NCI-H2227 (cell line): ENCODE measurements at regions not wholly inside any gene's neighbourhood (a gene's known extent, or its start where the extent isn't known, plus 50 kb on each side); places are given as distances from the start of the nearest gene placed in this dataset.
"Not testable (repeated sequence)": the region's sequence is repeated elsewhere in the genome, so short reads cannot be mapped to it uniquely, and the experiment has no call there.

ENCODE experiments used
- DNase-seq: peaks from one replicate; lab custom pipeline; 2025; ENCODE audit not compliant: unreplicated experiment; lab: John Stamatoyannopoulos, UW

DNA sequence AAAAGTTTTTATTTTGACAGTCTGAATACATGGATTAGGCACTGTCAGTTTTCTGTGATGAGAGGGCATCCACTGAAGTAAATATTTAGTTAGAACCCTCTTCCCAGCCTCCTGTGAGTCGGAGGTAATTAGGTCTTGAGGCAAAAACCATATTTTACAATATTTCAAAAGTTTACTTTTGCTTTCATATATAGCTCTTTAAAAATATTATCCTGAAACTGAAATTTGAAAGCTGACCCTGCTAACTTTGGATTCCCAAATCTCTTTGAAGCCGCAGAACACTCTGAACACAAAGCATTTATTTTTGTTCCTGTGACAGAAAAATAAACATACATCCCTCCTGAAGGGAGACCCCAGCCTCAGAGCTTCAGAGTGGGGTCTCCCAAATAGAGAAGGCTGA lies 317.4 kb downstream of the KIF20B start:
- DNase-seq: no peak

DNA sequence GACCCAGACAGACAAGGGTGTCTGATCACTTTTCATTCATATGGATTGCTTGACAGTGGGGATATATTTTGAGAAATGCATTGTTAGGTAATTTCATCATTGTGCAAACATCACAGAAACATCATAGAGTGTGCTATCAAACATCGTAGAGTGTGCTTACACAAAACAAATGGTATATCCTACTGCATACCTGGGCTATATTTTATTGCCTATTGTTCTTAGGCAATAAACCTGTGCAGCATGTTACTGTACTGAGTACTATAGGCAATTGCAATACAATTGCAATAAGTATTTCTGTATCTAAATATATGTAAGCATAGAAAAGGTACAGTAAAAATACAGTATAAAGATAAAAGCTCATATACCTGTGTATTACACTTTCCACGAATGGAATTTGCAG lies 319.1 kb downstream of the KIF20B start:
- DNase-seq: no peak

DNA sequence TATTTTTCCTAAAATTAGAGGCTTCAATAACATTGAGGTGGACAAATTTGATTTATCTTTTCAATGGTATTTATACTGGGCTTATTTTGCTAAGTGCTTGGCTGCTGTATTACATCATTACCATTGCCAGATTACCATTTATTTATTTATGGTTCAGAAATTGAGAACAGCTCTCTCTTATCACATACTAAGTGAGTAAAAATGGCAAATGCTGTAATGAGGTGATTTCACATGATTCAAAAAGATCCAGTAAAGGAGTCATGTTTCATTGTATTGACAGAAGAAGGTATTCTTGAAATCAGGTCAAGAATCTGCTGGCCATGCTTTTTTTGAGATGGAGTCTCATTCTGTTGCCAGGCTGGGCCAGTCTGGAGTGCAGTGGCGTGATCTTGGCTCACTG lies 322.6 kb downstream of the KIF20B start:
- DNase-seq: no peak

DNA sequence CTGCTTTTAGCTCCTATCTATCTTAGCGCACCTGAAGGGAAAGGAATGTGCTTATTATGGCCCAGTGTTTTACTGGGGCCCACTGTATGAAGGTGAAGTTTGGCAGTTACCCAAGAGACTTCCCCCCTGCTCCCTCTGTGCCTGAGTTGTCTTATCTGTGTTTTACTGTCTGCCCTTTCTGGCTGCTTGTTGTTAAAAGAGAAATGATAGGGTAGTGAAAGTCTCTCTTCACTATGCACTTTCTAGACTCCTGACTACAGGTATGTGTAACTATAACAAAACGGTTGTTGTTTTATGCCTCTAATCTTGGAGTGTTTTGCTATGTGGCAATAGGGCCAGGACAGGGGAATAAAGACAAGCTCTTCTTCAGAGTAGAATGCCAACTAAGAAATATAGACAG lies 326.9 kb downstream of the KIF20B start:
- no peak for DNase-seq

DNA sequence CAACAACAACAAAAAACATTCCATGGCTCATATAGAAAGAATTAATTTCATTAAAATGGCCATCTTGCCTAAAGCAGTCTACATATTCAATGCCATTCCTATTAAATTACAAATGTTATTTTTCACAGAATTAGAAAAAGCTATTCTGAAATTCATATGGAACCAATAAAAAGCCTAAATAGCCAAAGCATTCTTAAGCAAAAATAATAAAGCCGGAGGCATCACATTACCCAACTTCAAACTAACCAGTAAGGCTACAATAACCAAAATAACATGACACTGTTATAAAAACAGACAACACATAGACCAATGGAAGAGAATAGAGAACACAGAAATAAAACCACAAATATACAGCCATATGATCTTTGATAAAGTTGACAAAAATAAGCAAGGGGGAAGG lies 330.4 kb downstream of the KIF20B start:
- no peak for DNase-seq

DNA sequence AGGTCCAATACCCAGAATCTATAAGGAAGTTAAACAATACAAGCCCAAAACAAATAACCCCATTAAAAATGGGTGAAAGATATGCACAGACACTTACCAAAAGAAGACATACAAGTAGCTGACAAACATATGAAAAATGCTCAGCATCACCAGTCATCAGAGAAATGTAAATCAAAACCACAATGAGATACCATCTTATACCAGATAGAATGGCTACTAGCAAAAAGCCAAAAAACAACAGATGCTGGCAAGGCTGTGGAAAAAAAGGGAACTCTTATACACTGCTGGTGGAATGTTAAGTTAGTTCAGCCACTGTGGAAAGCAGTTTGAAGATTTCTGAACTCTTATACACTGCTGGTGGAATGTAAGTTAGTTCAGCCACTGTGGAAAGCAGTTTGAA lies 331.1 kb downstream of the KIF20B start:
- DNase-seq: no peak

DNA sequence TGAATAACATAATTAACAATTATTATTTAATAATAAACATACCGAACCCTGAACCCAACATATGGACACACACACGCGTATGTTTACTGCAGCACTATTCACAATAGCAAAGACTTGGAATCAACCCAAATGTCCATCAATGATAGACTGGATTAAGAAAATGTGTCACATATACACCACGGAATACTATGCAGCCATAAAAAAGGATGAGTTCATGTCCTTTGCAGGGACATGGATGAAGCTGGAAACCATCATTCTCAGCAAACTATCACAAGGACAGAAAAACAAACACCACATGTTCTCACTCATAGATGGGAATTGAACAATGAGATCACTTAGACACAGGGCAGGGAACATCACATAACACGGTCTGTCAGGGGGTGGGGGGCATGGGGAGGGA lies 333.5 kb downstream of the KIF20B start:
- not testable (repeated sequence) for DNase-seq

DNA sequence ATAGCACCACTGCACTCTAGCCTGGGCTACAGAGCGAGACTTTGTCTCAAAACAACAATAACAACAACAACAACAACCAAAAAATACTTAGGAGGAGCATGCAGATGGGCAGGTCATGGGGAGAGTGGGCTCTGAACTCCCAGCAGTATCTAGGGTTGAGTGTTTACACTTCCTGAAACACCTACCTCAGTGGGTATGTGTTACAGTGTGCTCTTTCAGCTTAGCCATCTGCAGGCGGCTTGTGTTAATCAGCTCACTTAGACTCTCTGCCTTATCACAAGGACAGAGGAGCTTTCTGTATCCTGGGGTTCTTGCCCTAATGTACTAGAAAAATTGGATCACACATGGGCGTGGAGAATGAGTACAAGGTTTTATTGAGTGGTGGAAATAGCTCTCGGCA lies 340.2 kb downstream of the KIF20B start:
- DNase-seq: no peak

DNA sequence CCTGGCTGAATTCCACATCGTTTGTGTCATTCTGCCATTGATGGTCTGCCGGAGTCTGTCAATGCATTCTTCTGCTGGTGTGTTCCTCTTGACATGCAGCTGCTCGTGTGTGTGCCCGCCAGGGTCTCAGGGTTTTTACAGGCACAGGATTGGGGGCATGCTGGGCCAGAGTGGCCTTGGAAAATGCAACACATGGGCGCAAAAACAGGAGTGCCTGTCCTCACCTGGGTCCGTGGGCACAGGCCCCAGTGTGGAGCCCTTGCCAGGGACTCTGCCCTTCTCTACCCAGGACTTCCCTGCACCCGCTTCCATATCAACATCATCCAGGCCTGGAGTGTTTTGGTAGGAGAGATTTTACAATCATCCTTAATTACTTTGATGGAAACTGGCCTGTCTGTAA lies 340.7 kb downstream of the KIF20B start:
- no peak for DNase-seq

DNA sequence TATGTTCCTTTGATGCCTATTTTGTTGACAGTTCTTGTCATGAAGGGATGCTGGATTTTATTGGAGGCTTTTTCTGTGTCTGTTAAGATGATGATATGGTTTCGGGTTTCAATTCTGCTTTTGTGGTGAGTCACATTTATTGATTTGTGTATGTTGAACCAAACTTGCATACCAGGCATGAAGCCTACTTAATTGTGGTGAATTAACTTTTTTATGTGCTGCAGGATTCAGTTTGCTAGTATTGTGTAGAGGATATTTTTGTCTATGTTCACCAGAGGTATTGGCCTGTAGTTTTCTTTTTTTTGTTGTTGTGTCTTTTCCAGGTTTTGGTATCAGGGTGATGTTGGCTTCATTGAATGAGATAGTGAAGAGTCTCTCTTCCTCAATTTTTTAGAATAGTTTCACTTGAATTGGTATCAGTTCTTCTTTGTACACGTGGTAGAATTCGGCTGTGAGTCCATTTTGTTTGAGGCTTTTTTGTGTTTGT lies 345.9 kb downstream of the KIF20B start:
- DNase-seq: no peak

DNA sequence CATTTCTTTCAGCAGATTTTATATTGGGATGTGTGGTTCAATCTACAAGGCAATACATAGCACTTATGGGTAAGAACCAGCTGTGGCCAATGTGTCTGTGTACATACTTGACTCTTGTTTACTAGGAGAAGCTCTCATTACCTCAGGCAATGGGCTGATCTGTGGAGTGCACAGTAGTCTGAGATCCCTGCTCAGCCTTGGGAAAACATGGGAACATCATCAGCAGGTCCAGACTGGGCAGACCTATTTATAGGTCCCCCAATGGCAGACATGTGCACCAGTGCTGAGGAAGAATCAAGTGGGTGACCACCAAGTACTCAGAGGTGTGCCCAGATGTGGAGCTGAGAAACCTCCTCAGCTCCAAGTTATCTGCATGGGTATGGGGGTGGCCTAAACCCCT lies 349.7 kb downstream of the KIF20B start:
- DNase-seq: no peak

DNA sequence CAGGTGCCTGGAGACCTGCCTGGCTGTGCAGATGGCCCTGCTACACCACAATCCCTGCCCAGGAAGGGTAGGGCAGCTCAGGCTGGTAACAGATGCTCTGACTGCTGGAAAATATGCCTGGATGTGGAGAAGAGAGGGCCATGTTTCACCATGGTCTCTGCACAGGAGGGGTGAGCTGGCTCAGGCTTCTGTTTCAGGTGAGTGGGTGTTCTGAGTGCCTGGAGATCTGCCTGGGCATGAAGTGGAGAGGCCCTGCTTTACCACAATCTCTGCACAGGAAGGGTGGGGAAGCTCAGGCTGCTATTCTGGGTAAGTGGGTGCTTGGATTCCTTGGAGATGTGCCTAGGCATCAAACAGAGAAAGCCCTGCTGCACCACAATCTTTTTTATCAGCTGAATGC lies 350.1 kb downstream of the KIF20B start:
- DNase-seq: no peak

DNA sequence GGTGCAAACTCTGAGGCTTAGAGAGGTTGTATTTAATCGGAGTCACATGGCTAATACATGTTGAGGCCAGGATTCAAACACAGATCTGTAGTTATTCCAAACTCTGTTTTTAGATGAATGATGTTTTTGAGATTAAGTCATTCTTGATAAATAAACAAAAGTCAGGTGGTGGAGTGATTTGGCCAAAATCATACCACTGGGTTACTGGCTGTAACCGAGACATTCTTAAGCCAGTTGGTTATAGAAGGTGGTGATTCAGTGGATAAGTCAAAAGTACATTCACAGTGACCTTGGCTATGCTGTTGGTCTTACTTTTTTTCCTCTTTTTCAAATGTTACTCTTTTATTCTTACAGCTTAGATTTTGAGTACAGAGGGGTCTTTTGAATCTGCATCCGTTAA lies 361.4 kb downstream of the KIF20B start:
- no peak for DNase-seq

DNA sequence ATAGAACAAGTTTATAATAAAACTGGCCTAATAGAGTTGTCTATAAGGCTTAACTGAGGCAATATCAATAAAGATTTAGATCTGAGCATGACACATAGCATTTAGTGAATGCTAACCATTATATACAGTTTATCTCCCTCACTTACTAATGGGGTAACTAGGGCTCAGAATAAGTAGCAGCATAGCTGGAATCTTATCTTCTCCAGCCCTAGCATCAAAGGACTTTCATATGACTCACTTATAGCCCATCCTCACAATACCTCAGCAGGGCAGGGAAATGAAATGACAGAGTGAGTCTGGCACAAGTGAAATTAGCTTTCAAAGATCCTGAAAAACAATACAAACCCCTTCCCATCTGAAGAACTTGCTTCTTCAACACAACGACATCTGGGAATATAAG lies 362.9 kb downstream of the KIF20B start:
- DNase-seq: no peak

DNA sequence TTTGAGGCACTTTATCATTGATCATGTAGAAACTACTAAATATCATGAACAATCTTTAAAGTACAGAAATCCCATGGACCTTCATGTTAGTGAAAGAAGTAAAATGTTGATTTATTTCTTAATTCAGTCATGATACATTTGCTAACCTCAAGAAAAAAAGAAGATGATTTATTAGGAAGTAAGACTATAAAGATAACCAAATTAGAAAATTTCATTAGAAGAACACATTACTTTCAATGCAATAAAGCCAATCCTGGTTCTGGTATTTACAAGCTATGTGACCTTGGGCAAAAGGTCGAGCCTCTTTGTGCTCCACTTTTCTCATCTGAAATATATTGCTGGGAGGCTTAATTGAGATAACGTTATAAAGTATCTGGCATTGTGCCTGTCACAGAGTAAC lies 365.0 kb downstream of the KIF20B start:
- no peak for DNase-seq

DNA sequence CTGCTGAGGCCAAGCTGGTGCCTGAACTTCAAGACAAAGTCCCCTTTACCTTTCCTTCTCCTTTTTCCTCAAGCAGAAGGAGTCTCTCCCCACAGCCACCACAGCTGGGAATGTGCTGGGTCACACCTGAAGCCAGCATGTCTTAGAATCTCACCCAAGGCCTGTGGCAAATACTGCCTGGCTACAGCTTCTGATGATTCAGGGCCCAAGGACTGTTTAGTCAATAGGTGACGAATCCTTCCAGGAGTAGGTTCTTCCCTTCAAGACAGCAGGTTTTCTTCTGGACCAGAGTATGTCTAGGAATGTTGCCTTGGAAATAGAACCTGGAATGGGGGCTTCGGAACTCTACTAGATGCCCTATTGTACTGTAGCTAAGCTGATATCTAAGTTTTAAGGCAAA lies 374.6 kb downstream of the KIF20B start:
- DNase-seq: no peak

DNA sequence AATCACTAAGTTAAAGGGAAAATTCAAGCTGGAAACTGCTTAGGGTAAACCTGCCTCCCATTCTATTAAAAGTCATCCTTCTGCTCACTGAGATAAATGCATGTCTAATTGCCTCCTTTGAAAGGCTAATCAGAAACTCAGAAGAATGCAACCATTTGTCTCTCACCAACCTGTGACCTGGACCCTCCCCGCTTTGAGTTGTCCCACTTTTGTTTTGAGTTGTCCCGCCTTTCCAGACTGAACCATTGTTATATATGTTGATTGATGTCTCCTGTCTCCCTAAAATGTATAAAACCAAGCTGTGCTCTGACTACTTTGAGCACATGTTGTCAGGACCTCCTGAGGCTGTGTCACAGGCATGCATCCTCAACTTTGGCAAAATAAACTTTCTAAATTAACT lies 378.4 kb downstream of the KIF20B start:
- DNase-seq: no peak

DNA sequence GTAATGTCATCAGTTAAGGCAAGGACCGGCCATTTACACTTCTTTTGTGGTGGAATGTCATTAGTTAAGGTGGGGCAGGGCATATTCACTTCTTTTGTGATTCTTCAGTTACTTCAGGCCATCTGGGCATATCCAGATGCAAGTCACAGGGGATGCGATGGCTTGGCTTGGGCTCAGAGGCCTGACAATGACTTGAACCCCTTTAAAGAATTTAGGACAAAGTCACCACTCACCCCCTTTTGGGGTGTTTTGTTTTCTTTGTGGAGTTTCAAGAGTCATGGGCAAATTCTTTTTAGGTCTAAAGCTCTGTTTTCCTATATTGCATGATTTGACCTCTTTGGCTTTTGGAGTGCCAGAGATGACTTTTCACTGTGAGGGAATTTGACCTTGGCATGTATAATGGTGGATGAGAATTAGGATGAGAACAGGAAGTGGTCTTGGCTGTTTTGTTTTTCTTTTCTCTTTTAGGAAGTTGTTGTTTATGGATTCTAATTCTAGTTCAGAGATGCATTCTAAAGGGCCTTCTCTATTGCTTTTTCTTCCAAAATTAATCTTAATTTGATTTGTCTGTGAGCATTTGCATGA lies 385.3 kb downstream of the KIF20B start:
- not testable (repeated sequence) for DNase-seq

DNA sequence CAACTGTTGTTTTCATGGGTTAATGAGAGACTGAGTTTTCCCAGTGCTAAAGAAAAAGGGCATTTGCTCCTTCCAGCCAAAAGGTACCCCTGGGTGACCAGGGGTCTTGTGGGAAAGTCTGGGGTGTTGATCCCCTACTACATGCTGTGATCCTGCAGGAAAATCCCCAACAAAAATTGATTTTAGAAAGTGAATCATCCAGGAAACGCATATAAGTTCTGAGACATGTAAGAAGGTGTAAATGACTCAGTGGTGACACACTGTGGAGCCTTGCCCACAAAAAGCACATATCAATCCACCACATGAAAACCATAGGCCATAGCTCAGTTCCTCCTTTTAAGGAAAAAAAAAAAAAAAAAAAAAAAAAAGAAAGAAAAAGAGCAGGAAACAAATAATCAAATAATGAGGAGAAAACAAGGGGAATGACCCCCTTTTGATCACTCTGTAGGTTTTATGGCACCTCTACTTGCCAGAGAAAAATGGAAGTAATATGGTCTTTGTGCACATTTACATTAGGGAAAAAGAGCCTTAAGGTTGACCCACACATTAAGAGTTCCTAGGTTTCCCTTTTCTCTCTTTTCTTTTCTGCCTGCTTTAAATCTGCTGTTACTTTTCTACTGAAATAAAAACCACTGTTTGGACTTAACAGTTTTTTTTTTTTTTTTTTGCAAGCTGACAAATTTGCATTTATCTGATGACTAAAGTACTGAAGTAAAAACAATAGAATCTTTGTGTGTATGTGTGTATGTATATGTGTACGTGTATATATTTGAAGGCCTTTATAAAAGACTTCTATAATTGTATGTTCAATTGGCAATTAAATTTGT lies 386.0 kb downstream of the KIF20B start:
- no peak for DNase-seq

DNA sequence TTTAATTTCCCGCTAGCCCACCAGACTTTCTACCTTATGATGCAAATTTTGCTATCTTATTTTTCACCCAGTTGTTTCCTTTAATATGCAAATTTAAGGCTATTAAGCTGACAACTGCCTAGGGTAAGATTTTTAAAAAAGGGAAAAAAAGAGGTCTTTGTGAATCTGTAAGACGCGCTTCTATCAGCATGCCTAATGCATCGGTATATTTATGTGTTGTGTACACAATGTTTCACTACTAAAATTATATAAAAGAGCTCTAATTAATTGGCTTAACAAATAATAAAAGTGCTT lies 386.6 kb downstream of the KIF20B start:
- no peak for DNase-seq

DNA sequence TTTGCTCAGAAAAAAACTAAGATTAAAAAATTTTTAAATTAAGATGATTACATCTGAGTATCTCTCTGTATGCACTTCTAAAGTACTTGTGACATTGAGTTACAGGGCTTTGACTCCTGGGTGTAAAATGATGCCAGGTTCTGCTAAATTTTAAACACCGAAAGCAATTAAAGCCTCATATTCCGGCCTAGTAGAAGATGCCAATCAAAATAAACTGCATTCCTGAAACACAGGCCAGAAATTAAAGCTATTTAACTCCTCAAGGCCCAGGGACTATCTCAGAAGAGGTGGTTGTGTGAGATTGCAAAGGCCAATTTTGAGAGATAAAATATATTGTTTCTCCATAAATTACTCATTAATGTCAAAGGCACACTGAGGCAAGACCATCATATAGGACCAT lies 388.3 kb downstream of the KIF20B start:
- DNase-seq: no peak

DNA sequence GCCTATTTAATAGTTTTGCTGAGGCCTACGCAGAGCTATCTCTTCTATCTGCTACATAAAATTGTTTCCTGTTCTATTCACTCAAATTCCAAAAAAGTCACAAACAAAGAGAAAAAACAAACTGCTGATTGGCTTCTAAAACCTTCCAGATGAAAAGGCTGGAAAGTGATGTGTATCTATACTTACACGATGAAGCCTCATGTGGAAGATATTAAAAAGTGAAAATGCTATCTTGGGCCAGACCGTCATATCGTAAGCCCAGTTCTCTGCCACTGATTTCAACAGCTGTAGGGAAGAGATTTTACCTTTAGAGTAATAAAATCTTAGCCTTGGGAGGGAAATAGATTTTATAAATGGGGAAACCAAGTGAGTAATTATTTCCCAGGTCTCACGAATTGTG lies 394.8 kb downstream of the KIF20B start:
- DNase-seq: no peak

DNA sequence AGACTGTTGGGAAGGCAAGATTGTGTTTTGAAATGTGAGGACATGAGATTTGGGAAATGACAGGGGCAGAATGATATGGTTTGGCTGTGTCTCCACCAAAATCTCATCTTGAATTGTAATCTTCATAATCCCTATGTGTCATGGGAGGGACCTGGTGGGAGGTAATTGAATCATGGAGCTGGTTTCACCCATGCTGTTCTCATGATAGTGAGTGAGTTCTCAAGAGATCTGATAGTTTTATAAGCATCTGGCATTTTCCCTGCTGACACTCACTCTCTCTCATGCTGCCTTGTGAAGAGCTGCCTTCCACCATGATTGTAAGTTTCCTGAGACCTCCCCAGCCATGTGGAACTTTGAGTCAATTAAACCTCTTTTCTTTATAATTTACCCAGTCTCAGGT lies 406.2 kb downstream of the KIF20B start:
- DNase-seq: not testable (repeated sequence)
